Fibroblast of lung (primary cell): ENCODE measurements at regions not wholly inside any gene's neighbourhood (a gene's known extent, or its start where the extent isn't known, plus 50 kb on each side); places are given as distances from the start of the nearest gene placed in this dataset.

Source experiments
- DNase-seq, 2 donors: peaks; one replicate each; pipeline versions ENCODE4 v3.0.0 to v3.0.0-alpha.2; 2010; ENCODE audit warnings: low read depth in 2 of 2
- H2AFZ ChIP-seq: 2 replicates; pipeline ENCODE4 v1.5.1; 2012; ENCODE audit warnings: low read length, control low read depth, inconsistent platforms
- H3K27ac ChIP-seq: 2 replicates; pipeline ENCODE4 v1.5.1; 2011; ENCODE audit warnings: low read length, control low read depth; ENCODE audit not compliant: insufficient read depth
- H3K27me3 ChIP-seq: 2 replicates; pipeline ENCODE4 v1.5.1; 2011; ENCODE audit warnings: mild to moderate bottlenecking, low read length; ENCODE audit not compliant: control insufficient read depth, insufficient read depth
- H3K36me3 ChIP-seq: 2 replicates; pipeline ENCODE4 v1.5.1; 2011; ENCODE audit warnings: low read length; ENCODE audit not compliant: control insufficient read depth, insufficient read depth
- H3K4me1 ChIP-seq: 2 replicates; pipeline ENCODE4 v1.5.1; 2011; ENCODE audit warnings: low read length; ENCODE audit not compliant: control insufficient read depth, insufficient read depth; ENCODE audit errors: extremely low read depth
- H3K4me2 ChIP-seq: 2 replicates; pipeline ENCODE4 v1.5.1; 2011; ENCODE audit warnings: low read length, control low read depth; ENCODE audit not compliant: insufficient read depth; ENCODE audit errors: extremely low read depth
- H3K4me3 ChIP-seq, 4 experiments: fragments of 200-600 bp in 1 of 4; sonication (generic) in 1 of 4; replicated peaks in 1 of 4; 2 replicates each; pipeline ENCODE4 v1.5.1; 2011 to 2016; ENCODE audit warnings: low read length in 4 of 4, low read depth in 3 of 4, mild to moderate bottlenecking in 3 of 4, control low read depth in 2 of 4, inconsistent platforms in 1 of 4, mixed read lengths in 1 of 4; ENCODE audit not compliant: insufficient read depth in 1 of 4; ENCODE audit errors: control extremely low read depth in 1 of 4
- H3K79me2 ChIP-seq: 2 replicates; pipeline ENCODE4 v1.5.1; 2012; ENCODE audit warnings: mild to moderate bottlenecking, low read length, inconsistent platforms; ENCODE audit not compliant: control insufficient read depth, insufficient read depth
- H3K9ac ChIP-seq: 2 replicates; pipeline ENCODE4 v1.5.1; 2011; ENCODE audit warnings: mild to moderate bottlenecking, low read length, control low read depth; ENCODE audit not compliant: insufficient read depth
- H3K9me3 ChIP-seq: 2 replicates; pipeline ENCODE4 v1.5.1; 2012; ENCODE audit warnings: low read depth, low read length; ENCODE audit not compliant: control insufficient read depth, insufficient read depth
- H4K20me1 ChIP-seq: 2 replicates; pipeline ENCODE4 v1.5.1; 2011; ENCODE audit warnings: low read length; ENCODE audit not compliant: control insufficient read depth, insufficient read depth; ENCODE audit errors: extremely low read depth
- EZH2 ChIP-seq: IDR thresholded peaks from 2 replicates; pipeline ENCODE4 v1.5.1; 2012; ENCODE audit warnings: low read length, control low read depth, mild to moderate bottlenecking; ENCODE audit errors: missing control alignments
- TF ChIP-seq, protein P1 (sequence below), 2 donors: IDR thresholded peaks in 1 of 2; conservative IDR thresholded peaks in 1 of 2; 1 replicate in 1 of 2; 2 replicates in 1 of 2; pipeline ENCODE4 v1.5.1; 2011 to 2012; ENCODE audit warnings: low read length in 2 of 2, control low read depth in 1 of 2, inconsistent platforms in 1 of 2, low read depth in 1 of 2, mild to moderate bottlenecking in 1 of 2

DNA sequence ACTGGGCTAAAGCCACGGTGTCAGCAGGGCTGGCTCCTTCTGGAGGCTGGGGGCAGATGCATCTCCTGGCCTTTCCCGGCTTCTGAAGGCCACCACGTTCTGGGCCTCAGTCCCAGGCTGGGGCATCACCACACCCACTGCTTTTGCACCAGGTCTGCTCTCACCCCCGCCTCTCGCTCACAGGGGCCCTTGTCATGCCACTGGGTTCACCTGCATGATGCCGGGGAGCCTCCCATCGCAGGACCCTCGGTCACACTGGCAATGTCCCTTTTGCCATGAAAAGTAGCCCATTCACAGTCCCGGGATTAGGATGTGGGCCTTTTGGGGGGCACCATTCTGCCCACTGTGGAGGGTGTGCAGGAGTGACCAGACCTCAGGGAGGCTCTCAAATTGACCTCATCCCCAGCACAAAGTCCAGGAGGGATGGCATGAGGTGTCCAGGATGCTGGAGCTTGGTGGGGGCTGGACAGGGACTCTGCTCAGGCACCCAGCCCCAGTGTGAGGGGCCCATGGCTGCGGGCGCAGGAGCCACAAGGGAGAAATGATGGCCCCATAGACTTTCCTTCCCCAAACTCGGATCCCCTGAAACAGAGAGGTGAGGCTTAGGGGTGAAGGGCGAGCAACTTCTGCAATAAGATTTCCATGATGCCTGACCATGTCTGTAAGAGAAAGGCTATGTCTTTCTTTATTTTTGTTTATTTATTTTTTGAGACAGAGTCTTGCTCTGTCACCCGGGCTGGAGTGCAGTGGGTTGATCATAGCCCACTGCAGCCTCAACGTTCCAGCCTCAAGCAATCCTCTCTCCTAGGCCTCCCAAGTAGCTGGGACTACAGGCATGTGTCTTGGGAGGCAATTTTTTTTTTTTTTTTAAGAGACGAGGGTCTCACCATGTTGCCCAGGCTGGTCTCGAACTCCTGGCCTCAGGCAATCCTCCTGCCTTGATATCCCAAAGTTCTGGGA, 189.1 kb downstream of the GOLGA6L6 start:
- TF ChIP-seq, protein P1, sequence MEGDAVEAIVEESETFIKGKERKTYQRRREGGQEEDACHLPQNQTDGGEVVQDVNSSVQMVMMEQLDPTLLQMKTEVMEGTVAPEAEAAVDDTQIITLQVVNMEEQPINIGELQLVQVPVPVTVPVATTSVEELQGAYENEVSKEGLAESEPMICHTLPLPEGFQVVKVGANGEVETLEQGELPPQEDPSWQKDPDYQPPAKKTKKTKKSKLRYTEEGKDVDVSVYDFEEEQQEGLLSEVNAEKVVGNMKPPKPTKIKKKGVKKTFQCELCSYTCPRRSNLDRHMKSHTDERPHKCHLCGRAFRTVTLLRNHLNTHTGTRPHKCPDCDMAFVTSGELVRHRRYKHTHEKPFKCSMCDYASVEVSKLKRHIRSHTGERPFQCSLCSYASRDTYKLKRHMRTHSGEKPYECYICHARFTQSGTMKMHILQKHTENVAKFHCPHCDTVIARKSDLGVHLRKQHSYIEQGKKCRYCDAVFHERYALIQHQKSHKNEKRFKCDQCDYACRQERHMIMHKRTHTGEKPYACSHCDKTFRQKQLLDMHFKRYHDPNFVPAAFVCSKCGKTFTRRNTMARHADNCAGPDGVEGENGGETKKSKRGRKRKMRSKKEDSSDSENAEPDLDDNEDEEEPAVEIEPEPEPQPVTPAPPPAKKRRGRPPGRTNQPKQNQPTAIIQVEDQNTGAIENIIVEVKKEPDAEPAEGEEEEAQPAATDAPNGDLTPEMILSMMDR (conservative IDR thresholded peaks at IDR 0.05 in 1 of 2, IDR thresholded peaks at IDR 0.05 in 1 of 2; ENCODE audit: low read depth in 1 of 2, low read length in 2 of 2), result no peak
- TF ChIP-seq EZH2, result no peak
- H3K27me3 ChIP-seq, result no peaks in the 10 kb centered on the region
- H4K20me1 ChIP-seq, result no peaks in the 10 kb centered on the region
- H3K79me2 ChIP-seq, result no peaks in the 10 kb centered on the region
- no peak overlapping the region for H3K27ac ChIP-seq
- no peak overlapping the region for H3K4me2 ChIP-seq
- H3K9me3 ChIP-seq, result peaks cover 17% of the 10 kb centered on the region
- H3K36me3 ChIP-seq, result no peaks in the 10 kb centered on the region
- no peak overlapping the region for H3K4me3 ChIP-seq
- no peak overlapping the region for H2AFZ ChIP-seq
- H3K4me1 ChIP-seq, result no peaks in the 10 kb centered on the region
- DNase-seq, result no peak
- no peak overlapping the region for H3K9ac ChIP-seq

DNA sequence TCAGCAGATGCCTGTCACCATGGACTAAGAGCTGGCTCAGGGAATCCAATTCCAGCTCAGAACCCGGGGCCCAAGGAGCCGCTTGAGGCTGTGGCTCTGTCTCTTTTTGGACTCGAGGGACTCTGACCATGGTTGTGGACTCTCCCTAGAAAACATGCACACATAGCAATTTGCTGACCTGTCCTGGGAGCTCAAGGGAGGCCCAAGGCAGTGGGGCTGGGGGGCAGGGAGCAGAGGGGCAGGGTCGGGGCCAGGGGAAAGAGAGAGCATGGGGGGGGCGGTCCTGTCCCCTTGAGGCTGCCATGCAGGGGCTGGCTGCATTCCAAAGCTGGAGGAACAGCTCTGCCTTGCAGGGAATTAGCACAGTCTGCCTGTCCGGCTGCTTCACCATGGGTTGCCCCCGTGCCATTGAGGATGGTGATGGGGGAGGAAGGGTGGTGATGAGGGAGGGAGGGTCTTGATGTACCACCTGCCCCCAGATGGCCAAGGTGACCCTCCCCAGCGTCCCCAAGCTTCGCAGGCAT, 190.1 kb downstream of the GOLGA6L6 start:
- Histone ChIP-seq H2AFZ (no peak overlapping the region), H3K9me3 (peaks cover 16% of the 10 kb centered on the region), H3K79me2 (no peaks in the 10 kb centered on the region), H3K9ac (no peak overlapping the region), H3K4me2 (no peak overlapping the region), H3K27me3 (no peaks in the 10 kb centered on the region), H3K36me3 (no peaks in the 10 kb centered on the region), H3K4me3 (no peak overlapping the region), H4K20me1 (no peaks in the 10 kb centered on the region), H3K27ac (no peak overlapping the region), H3K4me1 (no peaks in the 10 kb centered on the region)
- no peak for DNase-seq
- TF ChIP-seq, protein P1 (conservative IDR thresholded peaks at IDR 0.05 in 1 of 2, IDR thresholded peaks at IDR 0.05 in 1 of 2; ENCODE audit: low read depth in 1 of 2, low read length in 2 of 2), result no peak
- no peak for TF ChIP-seq EZH2

DNA sequence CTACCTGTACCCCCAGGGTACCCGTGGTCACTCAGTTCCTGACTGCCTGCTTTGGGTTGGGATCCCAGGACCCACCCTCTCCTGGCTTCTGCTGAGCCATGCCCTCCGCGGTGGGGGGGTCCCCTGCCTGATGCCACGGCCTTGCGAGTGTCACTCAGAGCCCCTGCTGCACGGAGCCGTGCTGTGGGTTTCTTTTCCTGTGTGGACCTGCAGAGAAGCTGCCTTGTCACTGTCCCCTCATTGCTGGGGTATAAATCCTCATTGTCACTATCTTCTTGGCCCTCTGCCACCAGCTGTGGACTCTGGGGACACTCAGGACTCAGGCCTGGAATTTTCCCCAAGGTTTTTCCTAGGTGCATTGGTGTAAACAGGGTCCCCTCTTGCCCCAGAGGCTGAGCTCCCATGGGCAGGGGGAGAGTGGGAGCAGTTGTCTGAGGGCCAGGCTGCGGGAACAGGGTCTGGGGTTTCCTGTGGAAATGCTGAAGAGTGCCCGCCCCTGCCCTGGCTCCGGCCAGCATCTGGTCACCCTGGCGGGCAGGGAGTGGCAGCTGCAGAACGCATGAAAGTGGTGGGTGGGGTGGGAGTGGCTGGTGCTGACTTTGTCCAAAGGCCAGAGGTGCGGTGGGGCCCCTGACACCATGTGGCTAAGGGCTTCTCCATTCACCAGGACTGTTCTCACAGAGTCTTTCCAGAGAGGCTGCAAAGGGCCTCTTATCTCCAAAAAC, 191.7 kb downstream of the GOLGA6L6 start:
- no peak for DNase-seq

More for the DNA sequence above, 191.7 kb downstream of the GOLGA6L6 start:
- peaks cover 21% of the 10 kb centered on the region for H3K9me3 ChIP-seq
- no peaks in the 10 kb centered on the region for H3K36me3 ChIP-seq
- H2AFZ ChIP-seq, result no peak overlapping the region
- no peaks in the 10 kb centered on the region for H3K27me3 ChIP-seq
- H4K20me1 ChIP-seq, result no peaks in the 10 kb centered on the region
- H3K4me2 ChIP-seq, result no peak overlapping the region
- TF ChIP-seq EZH2, result no peak
- TF ChIP-seq, protein P1 (conservative IDR thresholded peaks at IDR 0.05 in 1 of 2, IDR thresholded peaks at IDR 0.05 in 1 of 2; ENCODE audit: low read depth in 1 of 2, low read length in 2 of 2), result no peak
- no peak overlapping the region for H3K9ac ChIP-seq
- no peaks in the 10 kb centered on the region for H3K4me1 ChIP-seq
- no peak overlapping the region for H3K4me3 ChIP-seq
- no peak overlapping the region for H3K27ac ChIP-seq
- no peaks in the 10 kb centered on the region for H3K79me2 ChIP-seq
